Uterus (tissue), 3 donors: ENCODE measurements at regions not wholly inside any gene's neighbourhood (a gene's known extent, or its start where the extent isn't known, plus 50 kb on each side); places are given as distances from the start of the nearest gene placed in this dataset.

Experiments used
- DNase-seq, 2 donors: peaks; one replicate each; pipeline ENCODE4 v3.0.0-alpha.2; 2019 to 2020
- H3K27ac ChIP-seq, 2 donors: fragments of 200-600 bp; sonication (generic); 1 replicate in 1 of 2; 2 replicates in 1 of 2; pipeline ENCODE4 v1.5.1; 2016 to 2018
- H3K27me3 ChIP-seq, 2 donors: fragments of 200-600 bp; sonication (generic); one replicate each; pipeline ENCODE4 v1.5.1; 2018 to 2019; ENCODE audit warnings: control low read depth in 1 of 2
- H3K36me3 ChIP-seq, 2 donors: fragments of 200-600 bp; sonication (generic); one replicate each; pipeline ENCODE4 v1.5.1; 2019; ENCODE audit warnings: control low read depth in 1 of 2
- H3K4me1 ChIP-seq, 2 donors: fragments of 200-600 bp; sonication (generic); one replicate each; pipeline ENCODE4 v1.5.1; 2018 to 2019; ENCODE audit warnings: control low read depth in 1 of 2
- H3K4me3 ChIP-seq, 2 donors: fragments of 200-600 bp; sonication (generic); 1 replicate in 1 of 2; 2 replicates in 1 of 2; pipeline ENCODE4 v1.5.1; 2018 to 2019; ENCODE audit warnings: mild to moderate bottlenecking in 1 of 2
- H3K9me3 ChIP-seq, 2 donors: fragments of 200-600 bp; sonication (generic); one replicate each; pipeline ENCODE4 v1.5.1; 2019; ENCODE audit warnings: control low read depth in 1 of 2
- CTCF ChIP-seq, 4 experiments: fragments of 200-600 bp in 2 of 4; fragments of 450-650 bp in 2 of 4; sonication (generic) in 2 of 4; IDR thresholded peaks; one replicate each; pipeline ENCODE4 v1.5.1; 2016 to 2019; ENCODE audit warnings: antibody characterized with exemption in 4 of 4, mild to moderate bottlenecking in 2 of 4, moderate library complexity in 1 of 4
- POLR2A ChIP-seq, 2 donors: fragments of 450-650 bp; IDR thresholded peaks; one replicate each; pipeline ENCODE4 v1.6.1; 2016; ENCODE audit warnings: antibody characterized with exemption in 2 of 2, mild to moderate bottlenecking in 1 of 2, moderate library complexity in 1 of 2
- intact Hi-C: fragments of 100-400 bp; cut with DNase I; formaldehyde crosslinking; loops from one replicate; pipeline ENCODE4 v1.15.1; 2023; ENCODE audit warnings: low total_unique reads
- donor health status: DM: yes; HTN: yes; CAD: no.

DNA sequence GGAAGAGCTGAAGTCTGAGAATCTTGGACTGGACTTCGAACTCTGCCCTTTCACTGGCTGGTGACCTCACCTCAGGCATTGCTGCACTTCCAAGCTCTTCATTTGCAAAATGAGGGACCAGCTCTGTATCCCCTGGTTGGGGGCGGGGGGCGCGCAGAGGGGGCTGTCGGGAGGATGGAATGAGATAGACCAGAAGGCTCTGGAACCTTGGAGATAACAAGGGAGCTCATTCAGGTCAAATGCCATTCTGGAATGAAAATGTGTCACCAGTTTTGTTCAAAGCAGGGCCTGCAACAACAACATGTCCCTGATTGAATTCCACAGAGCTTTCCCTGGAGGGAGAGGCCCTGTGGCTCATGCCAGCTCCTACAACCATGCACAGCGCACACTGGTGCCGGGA is 370.5 kb downstream of the MN1 start:
- H3K9me3 ChIP-seq: no peaks in the 10 kb centered on the region
- TF ChIP-seq POLR2A (IDR thresholded peaks at IDR 0.05): no peak
- TF ChIP-seq CTCF (IDR thresholded peaks at IDR 0.05): no peak

DNA sequence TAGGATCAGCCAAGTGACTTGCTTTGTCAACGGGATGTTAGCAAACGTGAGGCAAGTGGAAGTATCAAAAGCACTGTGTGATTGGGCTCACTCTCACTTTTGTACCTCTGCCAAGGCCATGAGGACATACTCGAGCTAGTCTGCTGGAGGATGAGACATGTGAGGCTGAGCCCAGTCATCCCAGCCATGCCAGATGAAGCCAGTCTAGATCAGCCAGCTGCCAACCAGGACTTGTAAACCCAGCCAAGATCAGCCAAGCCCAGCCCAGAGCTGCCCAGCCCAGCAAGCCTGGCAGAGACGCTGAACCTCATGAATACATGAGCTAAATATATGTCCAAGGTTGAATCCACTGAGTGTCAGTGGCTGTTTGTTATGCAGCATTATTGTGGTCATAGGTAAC is 369.7 kb downstream of the MN1 start:
- Histone ChIP-seq H3K4me1 (no peaks in the 10 kb centered on the region), H3K9me3 (no peaks in the 10 kb centered on the region), H3K27me3 (no peaks in the 10 kb centered on the region), H3K27ac (no peak overlapping the region), H3K36me3 (no peaks in the 10 kb centered on the region), H3K4me3 (no peak overlapping the region)
- TF ChIP-seq CTCF (IDR thresholded peaks at IDR 0.05) (no peak), POLR2A (IDR thresholded peaks at IDR 0.05) (no peak)
- no peak for DNase-seq
- intact Hi-C loops: no loop called here

More for the DNA sequence above, 370.5 kb downstream of the MN1 start:
- intact Hi-C loops: no loop called here
- H3K36me3 ChIP-seq: no peaks in the 10 kb centered on the region
- no peaks in the 10 kb centered on the region for H3K27me3 ChIP-seq
- no peaks in the 10 kb centered on the region for H3K4me1 ChIP-seq
- H3K27ac ChIP-seq: no peak overlapping the region
- no peak for DNase-seq
- no peak overlapping the region for H3K4me3 ChIP-seq

GRCh38 chr22:27433099-27433498 is 368.5 kb downstream of the MN1 start:
- Histone ChIP-seq H3K4me3 (no peak overlapping the region), H3K9me3 (no peaks in the 10 kb centered on the region), H3K27me3 (no peaks in the 10 kb centered on the region), H3K36me3 (no peaks in the 10 kb centered on the region), H3K27ac (no peak overlapping the region), H3K4me1 (no peaks in the 10 kb centered on the region)
- intact Hi-C loops: no loop called here
- TF ChIP-seq POLR2A (IDR thresholded peaks at IDR 0.05): no peak
- TF ChIP-seq CTCF (IDR thresholded peaks at IDR 0.05): no peak
- no peak for DNase-seq

- Histone ChIP-seq H3K4me1 (peaks cover 0 to 3% of the 10 kb centered on the region in 2 donors), H3K27me3 (no peaks in the 10 kb centered on the region), H3K4me3 (no peak overlapping the region), H3K9me3 (no peaks in the 10 kb centered on the region), H3K36me3 (no peaks in the 10 kb centered on the region), H3K27ac (no peak overlapping the region)
- no peak for TF ChIP-seq POLR2A (IDR thresholded peaks at IDR 0.05)
- intact Hi-C loops: no loop called here
- no peak for DNase-seq
Observed at GRCh38 chr22:27433585-27434190, 367.9 kb downstream of the MN1 start.

GRCh38 chr22:27434898-27435297 is 366.7 kb downstream of the MN1 start:
- TF ChIP-seq POLR2A (IDR thresholded peaks at IDR 0.05) (no peak), CTCF (IDR thresholded peaks at IDR 0.05) (no peak)
- intact Hi-C loops: no loop called here
- H3K36me3 ChIP-seq: no peaks in the 10 kb centered on the region
- no peak for DNase-seq
- H3K4me3 ChIP-seq: no peak overlapping the region
- no peaks in the 10 kb centered on the region for H3K27me3 ChIP-seq
- H3K27ac ChIP-seq: peak overlapping the region in 1 of 2 donors; percentile 62
- peaks cover 0 to 3% of the 10 kb centered on the region in 2 donors for H3K4me1 ChIP-seq
- H3K9me3 ChIP-seq: no peaks in the 10 kb centered on the region
